HG02870 (cell line): ENCODE measurements at regions not wholly inside any gene's neighbourhood (a gene's known extent, or its start where the extent isn't known, plus 50 kb on each side); places are given as distances from the start of the nearest gene placed in this dataset.
A peak's percentile ranks its signal among the peaks of the same experiment; 100 is the strongest.
"Not testable (repeated sequence)": the region's sequence is repeated elsewhere in the genome, so short reads cannot be mapped to it uniquely, and the experiment has no call there.

ENCODE experiments used
- ATAC-seq: cut with Tn5 transposase; IDR thresholded peaks from one replicate; pipeline ENCODE4 v1.9.1; 2021; ENCODE audit warnings: mild to moderate bottlenecking, moderate library complexity; ENCODE audit not compliant: unreplicated experiment

DNA sequence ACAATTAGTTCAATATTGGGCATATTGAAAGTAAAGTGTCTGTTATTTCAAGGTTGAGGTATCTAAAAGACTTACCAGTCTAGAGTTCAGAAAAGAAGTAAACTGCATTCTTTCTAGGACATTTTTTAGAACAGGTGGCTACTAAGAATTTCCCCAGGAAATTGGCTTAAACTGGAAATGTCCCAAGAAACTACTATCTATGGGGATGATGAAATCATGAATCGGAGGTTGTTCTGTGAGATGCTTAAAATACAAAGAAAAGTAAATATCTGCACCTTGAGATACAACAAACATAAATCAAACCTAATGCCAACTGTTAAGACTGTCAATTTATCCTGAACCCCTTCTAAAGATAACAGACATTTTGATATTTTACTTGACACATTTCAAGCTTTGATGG lies 226.5 kb upstream of the NREP start:
- ATAC-seq: no peak

- no peak for ATAC-seq
These were observed 220.4 kb upstream of the NREP start for GRCh38 chr5:111977436-111977829.

DNA sequence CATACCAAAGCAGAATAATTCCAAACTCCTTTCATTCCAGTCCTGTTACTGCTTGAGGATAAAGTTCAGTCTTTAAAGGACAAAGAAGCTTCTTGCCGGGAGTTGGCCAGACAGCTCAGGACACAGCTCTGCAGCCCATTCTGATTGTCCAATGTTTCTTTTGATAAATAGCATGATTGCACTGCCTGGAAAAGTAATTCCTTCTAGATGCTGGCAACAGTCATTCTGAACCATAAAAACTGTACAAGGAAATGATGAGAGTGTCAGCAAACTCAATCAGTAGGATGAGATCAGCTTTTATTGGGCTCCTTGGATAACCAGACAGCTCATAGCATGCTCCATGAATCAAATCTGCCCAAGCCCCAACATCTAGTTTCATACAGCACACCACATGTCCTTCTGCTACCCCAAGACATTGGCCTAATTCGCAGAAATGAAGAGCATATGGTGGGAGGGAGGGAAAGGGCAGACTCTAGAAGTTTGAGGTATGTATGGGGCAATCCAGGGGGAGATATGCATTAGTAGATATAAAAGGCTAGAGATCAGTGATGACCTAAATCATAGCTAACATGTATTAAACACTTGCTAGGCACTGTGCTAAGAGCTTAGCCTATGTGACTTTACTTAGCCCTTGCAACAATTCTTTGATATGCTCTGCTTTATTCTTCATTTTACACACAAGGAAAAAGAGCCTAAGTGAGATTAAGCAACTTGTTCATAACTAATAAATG lies 219.9 kb upstream of the NREP start:
- ATAC-seq: no peak

GRCh38 chr5:111975133-111975532 lies 218.1 kb upstream of the NREP start:
- no peak for ATAC-seq

- ATAC-seq: no peak
These were observed 217.0 kb upstream of the NREP start for GRCh38 chr5:111973961-111974360.

- no peak for ATAC-seq
These were observed 215.6 kb upstream of the NREP start for GRCh38 chr5:111972548-111972947.

GRCh38 chr5:111972080-111972479 lies 215.1 kb upstream of the NREP start:
- ATAC-seq: no peak

DNA sequence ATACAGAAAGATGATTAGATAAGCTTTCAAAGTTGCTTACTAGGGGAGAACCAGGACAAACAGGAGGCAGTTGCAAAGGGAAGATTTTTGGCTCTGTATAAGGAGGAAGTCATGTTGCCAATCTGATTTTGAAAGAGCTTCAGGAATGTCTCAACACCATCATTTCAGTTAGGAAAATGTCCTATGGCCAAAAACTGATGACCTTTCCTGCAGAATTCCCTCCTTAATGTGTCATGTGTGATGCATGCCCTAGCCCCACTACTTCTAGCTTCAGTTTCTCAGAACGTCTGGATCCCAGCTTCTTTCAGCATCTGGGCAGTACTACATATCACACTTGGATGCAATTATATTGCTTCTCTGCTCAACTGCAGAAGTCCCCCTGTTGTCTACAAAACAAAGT lies 211.5 kb upstream of the NREP start:
- no peak for ATAC-seq

DNA sequence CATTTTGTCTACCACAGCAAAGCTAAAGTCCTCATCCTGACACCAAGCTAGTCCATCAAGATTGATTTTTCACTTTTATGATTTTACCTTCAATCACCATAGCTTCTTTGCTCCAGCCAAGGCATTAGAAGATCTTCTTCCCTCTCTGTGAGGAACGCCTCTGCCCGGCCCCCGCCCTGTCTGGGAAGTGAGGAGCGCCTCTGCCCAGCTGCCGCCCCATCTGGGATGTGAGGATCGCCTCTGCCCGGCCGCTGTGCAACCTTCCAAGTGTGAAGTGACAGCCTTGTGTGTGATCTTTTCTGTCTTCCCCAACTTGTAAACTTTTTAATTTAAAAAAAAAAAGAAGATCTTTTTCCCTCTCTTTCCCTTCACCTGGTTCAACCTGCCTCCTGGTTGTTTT lies 210.5 kb upstream of the NREP start:
- ATAC-seq: no peak

DNA sequence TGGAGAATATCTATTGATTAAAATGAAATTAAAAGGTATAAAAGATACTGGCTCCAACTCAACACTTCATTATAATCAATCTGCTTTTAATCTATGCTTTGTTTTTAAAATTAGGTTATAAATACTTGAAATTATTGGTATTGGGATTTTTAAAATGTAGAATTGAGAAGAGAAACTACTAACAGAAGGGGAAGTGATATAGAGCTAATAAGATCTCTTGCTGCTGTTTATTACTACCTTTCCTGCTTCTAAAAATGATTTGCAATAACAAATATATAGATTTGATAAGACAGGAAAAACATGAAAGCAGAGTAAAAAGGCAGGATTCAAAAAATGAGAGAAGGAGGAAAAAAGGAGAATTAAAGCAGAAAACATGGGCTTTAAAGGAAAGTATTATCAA lies 209.3 kb upstream of the NREP start:
- ATAC-seq: no peak

DNA sequence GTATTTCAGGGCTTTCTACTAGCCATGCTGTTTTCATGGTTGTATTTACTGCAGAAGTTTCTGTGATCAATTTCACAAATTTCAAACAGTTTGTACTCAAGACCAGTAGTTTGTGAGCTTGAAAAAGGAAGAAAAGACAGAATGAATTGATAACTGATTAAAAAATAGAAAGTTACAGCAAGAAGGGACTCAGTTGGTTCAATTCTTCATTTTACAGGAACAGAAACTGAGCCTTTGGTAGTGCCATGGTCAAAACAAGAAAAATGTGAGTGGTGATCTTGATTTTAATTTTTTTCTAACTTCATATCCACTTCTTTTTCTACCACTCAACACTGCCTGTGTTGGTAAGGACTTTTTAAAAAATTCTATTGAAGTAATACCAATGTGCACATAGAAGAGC lies 206.6 kb upstream of the NREP start:
- no peak for ATAC-seq

DNA sequence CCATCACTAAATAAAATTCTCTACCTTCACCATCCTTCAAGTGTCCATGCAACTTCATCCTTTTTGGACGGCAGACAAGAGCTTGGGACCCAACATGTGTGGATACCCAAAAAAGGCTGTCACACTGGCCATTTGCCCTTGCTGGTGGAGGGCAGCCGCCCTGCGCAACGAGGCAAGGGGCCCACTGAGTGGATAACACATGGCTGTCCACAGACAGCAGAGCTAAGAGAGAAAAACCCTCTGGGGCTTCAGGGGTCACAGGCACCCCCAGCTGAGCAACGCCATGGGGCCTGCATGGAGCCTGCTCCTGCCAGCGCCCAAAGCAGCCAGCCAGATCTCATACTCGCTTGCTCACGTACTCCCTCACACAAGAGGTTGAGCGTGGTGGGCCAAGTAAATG lies 205.9 kb upstream of the NREP start:
- ATAC-seq: no peak

DNA sequence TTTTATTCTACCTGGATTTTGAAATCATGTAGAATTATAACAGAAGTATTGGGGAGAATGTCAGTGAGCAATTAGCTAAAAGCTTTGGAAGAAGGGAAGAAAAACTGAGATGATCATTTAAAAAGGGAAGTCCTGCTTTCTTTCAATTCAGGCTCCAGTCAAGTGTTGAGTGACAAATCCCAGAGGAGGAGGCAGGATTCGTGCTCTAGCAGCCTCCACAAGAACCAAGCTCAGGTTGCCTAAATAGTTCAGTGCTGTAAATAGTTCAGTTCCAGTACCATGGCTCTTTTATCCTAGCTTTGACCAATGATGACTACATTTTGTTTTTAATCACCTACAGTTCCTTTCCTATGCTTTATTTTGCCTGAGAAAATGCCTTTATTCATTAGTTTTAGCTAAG lies 204.9 kb upstream of the NREP start:
- ATAC-seq: no peak

- no peak for ATAC-seq
These were observed 203.7 kb upstream of the NREP start for GRCh38 chr5:111960476-111961215.

GRCh38 chr5:111958851-111959250 lies 201.9 kb upstream of the NREP start:
- ATAC-seq: no peak

GRCh38 chr5:111956765-111957164 lies 199.8 kb upstream of the NREP start:
- ATAC-seq: not testable (repeated sequence)

GRCh38 chr5:111954516-111955395 lies 197.8 kb upstream of the NREP start:
- peak; percentile 63 for ATAC-seq

DNA sequence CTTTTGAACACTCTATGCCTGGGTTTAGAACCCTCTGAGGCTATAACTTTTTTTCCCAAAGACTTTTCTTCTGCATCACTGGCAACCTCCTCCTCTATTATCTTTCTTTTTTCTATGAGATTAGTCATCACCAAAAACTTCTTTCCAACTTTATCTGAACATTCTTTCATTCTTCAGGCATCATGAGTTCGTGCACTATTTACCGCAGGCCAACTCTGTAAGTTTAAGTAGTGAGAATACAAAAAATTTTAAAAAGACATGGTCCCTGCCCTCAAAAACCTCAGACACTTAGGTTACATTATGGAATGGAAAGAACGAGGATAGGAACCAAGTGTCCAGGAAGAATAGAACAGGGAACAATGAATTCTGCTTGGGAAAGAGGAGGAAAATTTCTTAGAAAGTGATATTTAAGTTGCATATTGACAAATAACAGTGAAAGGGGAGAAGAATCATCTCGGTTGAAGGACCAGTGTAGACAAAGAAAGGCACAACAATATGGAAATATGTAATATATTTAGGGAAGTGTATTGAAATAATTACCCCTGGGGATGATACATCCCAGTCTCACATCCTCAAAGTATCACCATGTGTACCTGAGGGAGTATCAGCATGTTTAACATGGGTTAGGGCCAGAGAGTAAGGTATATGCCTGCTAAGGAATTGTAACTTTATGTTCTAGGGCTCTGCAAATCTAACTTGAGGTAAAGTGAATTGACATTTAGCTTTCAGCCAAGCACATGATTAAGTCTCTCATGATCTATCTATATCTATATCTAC lies 196.5 kb upstream of the NREP start:
- ATAC-seq: no peak

GRCh38 chr5:111952555-111952954 lies 195.6 kb upstream of the NREP start:
- no peak for ATAC-seq

DNA sequence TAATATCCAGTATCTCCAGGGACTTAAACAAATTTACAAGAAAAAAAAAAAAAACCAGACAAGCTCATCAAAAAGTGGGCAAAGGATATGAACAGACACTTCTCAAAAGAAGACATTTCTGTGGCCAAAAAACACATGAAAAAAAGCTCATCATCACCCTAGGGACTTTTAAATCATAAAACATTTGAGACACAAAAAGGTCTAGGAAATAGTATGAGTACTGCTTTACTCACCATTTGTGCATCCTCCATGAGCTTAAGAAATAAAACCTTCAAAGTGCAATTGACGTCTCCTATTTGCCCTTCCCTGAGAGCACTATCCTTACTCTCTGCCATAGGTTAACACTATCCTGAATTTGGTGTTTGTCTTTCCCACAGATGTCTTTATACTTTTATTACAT lies 193.7 kb upstream of the NREP start:
- no peak for ATAC-seq
